GM23338 (cell line): ENCODE measurements at regions not wholly inside any gene's neighbourhood (a gene's known extent, or its start where the extent isn't known, plus 50 kb on each side); places are given as distances from the start of the nearest gene placed in this dataset.

Source experiments
- ATAC-seq: fragments of 200-7000 bp; cut with Tn5 transposase; 3 replicates; pipeline ENCODE4 v1.9.1; 2020
- DNase-seq: peaks from one replicate; pipeline ENCODE4 v3.0.0-alpha.2; 2015; ENCODE audit warnings: low spot score
- H2AFZ ChIP-seq: fragments of 200-600 bp; sonication (generic); 2 replicates; pipeline ENCODE4 v1.8.0; 2016; ENCODE audit warnings: antibody characterized with exemption, mild to moderate bottlenecking, moderate library complexity
- H3F3A ChIP-seq: fragments of 200-600 bp; sonication (generic); replicated peaks from 2 replicates; pipeline ENCODE4 v1.8.0; 2017; ENCODE audit warnings: antibody characterized with exemption, mixed run types, low read depth
- H3K27ac ChIP-seq: fragments of 200-600 bp; sonication (generic); 2 replicates; pipeline ENCODE4 v1.6.1; 2016; ENCODE audit warnings: low read depth
- H3K27me3 ChIP-seq: fragments of 200-600 bp; sonication (generic); 2 replicates; pipeline ENCODE4 v1.8.0; 2016; ENCODE audit warnings: mild to moderate bottlenecking, mixed run types, moderate library complexity; ENCODE audit not compliant: insufficient read depth
- H3K36me3 ChIP-seq: fragments of 200-600 bp; sonication (generic); 2 replicates; pipeline ENCODE4 v1.8.0; 2016; ENCODE audit warnings: mild to moderate bottlenecking; ENCODE audit not compliant: insufficient read depth
- H3K4me1 ChIP-seq: fragments of 200-600 bp; sonication (generic); 2 replicates; pipeline ENCODE4 v1.8.0; 2016; ENCODE audit warnings: mild to moderate bottlenecking, moderate library complexity; ENCODE audit not compliant: insufficient read depth
- H3K4me2 ChIP-seq: fragments of 200-600 bp; sonication (generic); 2 replicates; pipeline ENCODE4 v1.7.1; 2017; ENCODE audit warnings: mixed run types
- H3K4me3 ChIP-seq: fragments of 200-600 bp; sonication (generic); 2 replicates; pipeline ENCODE4 v1.6.1; 2016; ENCODE audit warnings: mixed run types
- H3K79me2 ChIP-seq: fragments of 200-600 bp; sonication (generic); replicated peaks from 2 replicates; pipeline ENCODE4 v1.8.0; 2017; ENCODE audit warnings: mild to moderate bottlenecking; ENCODE audit not compliant: insufficient read depth
- H3K9me2 ChIP-seq: fragments of 200-600 bp; sonication (generic); 2 replicates; pipeline ENCODE4 v1.8.0; 2017; ENCODE audit not compliant: insufficient read depth
- H4K20me1 ChIP-seq: fragments of 200-600 bp; sonication (generic); replicated peaks from 2 replicates; pipeline ENCODE4 v1.8.0; 2017; ENCODE audit warnings: mild to moderate bottlenecking; ENCODE audit not compliant: insufficient read depth
- H3K27ac Mint-ChIP-seq: 2 replicates; pipeline ENCODE4 v1.8.0; 2020; ENCODE audit warnings: inconsistent platforms, mild to moderate bottlenecking, moderate library complexity, mixed read lengths
- H3K27me3 Mint-ChIP-seq: 3 replicates; pipeline ENCODE4 v1.8.0; 2022; ENCODE audit warnings: low read depth, mild to moderate bottlenecking, moderate library complexity, mixed read lengths, inconsistent platforms; ENCODE audit not compliant: insufficient read depth, poor library complexity
- H3K36me3 Mint-ChIP-seq: 3 replicates; pipeline ENCODE4 v1.8.0; 2021; ENCODE audit warnings: low read depth, mild to moderate bottlenecking, inconsistent platforms, moderate library complexity, mixed read lengths
- H3K4me1 Mint-ChIP-seq: 3 replicates; pipeline ENCODE4 v1.8.0; 2020; ENCODE audit warnings: mild to moderate bottlenecking, inconsistent platforms, mixed read lengths
- H3K4me3 Mint-ChIP-seq: 3 replicates; pipeline ENCODE4 v1.8.0; 2021; ENCODE audit warnings: moderate library complexity, mild to moderate bottlenecking, inconsistent platforms, mixed read lengths
- H3K9me3 Mint-ChIP-seq: 3 replicates; pipeline ENCODE4 v1.8.0; 2020; ENCODE audit warnings: moderate library complexity, mild to moderate bottlenecking, inconsistent platforms, mixed read lengths
- CREB1 ChIP-seq: fragments of 250-450 bp; sonication (Bioruptor Pico); IDR thresholded peaks from 2 replicates; pipeline ENCODE4 v1.5.0; 2020; ENCODE audit warnings: low read depth, mild to moderate bottlenecking, moderate library complexity
- EZH2 ChIP-seq: fragments of 200-600 bp; sonication (generic); IDR thresholded peaks from one replicate; pipeline ENCODE4 v1.8.0; 2017; ENCODE audit warnings: antibody characterized with exemption, mild to moderate bottlenecking, low read depth; ENCODE audit not compliant: unreplicated experiment
- JUNB ChIP-seq: IDR thresholded peaks from one replicate; pipeline ENCODE4 v1.6.1; 2016; ENCODE audit warnings: antibody characterized with exemption; ENCODE audit not compliant: unreplicated experiment
- NANOG ChIP-seq: IDR thresholded peaks from 2 replicates; pipeline ENCODE4 v1.6.1; 2016; ENCODE audit warnings: antibody characterized with exemption, borderline replicate concordance
- POLR2AphosphoS5 ChIP-seq: IDR thresholded peaks from 2 replicates; pipeline ENCODE4 v1.6.1; 2016; ENCODE audit warnings: antibody characterized with exemption, low read depth
- STAT1 ChIP-seq: IDR thresholded peaks from one replicate; pipeline ENCODE4 v1.6.1; 2016; ENCODE audit warnings: antibody characterized with exemption; ENCODE audit not compliant: unreplicated experiment
- ZNF114 ChIP-seq: fragments of 250-450 bp; sonication (Bioruptor Pico); IDR thresholded peaks from 2 replicates; pipeline ENCODE4 v1.5.0; 2020; ENCODE audit warnings: mild to moderate bottlenecking, moderate library complexity
- ZNF331 ChIP-seq: fragments of 250-450 bp; sonication (Bioruptor Pico); IDR thresholded peaks from 2 replicates; pipeline ENCODE4 v1.5.0; 2020; ENCODE audit warnings: low read depth, mild to moderate bottlenecking, moderate library complexity
- TF ChIP-seq, protein P1 (sequence below): fragments of 250-450 bp; sonication (Bioruptor Pico); IDR thresholded peaks from 2 replicates; pipeline ENCODE4 v1.5.0; 2020; ENCODE audit warnings: mild to moderate bottlenecking, moderate library complexity
- TF ChIP-seq, protein P2 (sequence below): IDR thresholded peaks from 2 replicates; pipeline ENCODE4 v1.6.1; 2016; ENCODE audit warnings: antibody characterized with exemption

DNA sequence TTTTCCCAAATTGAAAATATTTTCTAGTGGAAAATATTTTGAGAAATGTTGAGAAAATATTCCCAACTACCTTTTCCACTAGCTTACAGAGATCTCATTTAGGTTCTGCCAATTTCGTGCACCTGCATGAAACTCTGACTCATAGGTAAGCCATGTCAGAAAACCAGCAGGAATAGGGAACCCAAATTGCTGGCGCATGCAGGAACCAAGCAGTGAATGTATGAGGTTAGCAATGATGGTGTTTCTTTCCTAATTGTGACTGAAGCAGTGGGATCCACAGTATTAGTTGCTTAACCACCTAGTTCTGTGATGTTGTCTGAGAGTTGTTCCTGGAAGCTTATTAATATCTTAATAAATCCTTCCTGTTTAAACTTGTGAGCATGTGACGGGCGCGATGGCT, 381.0 kb upstream of the TRAM1L1 start (continued):
- TF ChIP-seq, protein P1, sequence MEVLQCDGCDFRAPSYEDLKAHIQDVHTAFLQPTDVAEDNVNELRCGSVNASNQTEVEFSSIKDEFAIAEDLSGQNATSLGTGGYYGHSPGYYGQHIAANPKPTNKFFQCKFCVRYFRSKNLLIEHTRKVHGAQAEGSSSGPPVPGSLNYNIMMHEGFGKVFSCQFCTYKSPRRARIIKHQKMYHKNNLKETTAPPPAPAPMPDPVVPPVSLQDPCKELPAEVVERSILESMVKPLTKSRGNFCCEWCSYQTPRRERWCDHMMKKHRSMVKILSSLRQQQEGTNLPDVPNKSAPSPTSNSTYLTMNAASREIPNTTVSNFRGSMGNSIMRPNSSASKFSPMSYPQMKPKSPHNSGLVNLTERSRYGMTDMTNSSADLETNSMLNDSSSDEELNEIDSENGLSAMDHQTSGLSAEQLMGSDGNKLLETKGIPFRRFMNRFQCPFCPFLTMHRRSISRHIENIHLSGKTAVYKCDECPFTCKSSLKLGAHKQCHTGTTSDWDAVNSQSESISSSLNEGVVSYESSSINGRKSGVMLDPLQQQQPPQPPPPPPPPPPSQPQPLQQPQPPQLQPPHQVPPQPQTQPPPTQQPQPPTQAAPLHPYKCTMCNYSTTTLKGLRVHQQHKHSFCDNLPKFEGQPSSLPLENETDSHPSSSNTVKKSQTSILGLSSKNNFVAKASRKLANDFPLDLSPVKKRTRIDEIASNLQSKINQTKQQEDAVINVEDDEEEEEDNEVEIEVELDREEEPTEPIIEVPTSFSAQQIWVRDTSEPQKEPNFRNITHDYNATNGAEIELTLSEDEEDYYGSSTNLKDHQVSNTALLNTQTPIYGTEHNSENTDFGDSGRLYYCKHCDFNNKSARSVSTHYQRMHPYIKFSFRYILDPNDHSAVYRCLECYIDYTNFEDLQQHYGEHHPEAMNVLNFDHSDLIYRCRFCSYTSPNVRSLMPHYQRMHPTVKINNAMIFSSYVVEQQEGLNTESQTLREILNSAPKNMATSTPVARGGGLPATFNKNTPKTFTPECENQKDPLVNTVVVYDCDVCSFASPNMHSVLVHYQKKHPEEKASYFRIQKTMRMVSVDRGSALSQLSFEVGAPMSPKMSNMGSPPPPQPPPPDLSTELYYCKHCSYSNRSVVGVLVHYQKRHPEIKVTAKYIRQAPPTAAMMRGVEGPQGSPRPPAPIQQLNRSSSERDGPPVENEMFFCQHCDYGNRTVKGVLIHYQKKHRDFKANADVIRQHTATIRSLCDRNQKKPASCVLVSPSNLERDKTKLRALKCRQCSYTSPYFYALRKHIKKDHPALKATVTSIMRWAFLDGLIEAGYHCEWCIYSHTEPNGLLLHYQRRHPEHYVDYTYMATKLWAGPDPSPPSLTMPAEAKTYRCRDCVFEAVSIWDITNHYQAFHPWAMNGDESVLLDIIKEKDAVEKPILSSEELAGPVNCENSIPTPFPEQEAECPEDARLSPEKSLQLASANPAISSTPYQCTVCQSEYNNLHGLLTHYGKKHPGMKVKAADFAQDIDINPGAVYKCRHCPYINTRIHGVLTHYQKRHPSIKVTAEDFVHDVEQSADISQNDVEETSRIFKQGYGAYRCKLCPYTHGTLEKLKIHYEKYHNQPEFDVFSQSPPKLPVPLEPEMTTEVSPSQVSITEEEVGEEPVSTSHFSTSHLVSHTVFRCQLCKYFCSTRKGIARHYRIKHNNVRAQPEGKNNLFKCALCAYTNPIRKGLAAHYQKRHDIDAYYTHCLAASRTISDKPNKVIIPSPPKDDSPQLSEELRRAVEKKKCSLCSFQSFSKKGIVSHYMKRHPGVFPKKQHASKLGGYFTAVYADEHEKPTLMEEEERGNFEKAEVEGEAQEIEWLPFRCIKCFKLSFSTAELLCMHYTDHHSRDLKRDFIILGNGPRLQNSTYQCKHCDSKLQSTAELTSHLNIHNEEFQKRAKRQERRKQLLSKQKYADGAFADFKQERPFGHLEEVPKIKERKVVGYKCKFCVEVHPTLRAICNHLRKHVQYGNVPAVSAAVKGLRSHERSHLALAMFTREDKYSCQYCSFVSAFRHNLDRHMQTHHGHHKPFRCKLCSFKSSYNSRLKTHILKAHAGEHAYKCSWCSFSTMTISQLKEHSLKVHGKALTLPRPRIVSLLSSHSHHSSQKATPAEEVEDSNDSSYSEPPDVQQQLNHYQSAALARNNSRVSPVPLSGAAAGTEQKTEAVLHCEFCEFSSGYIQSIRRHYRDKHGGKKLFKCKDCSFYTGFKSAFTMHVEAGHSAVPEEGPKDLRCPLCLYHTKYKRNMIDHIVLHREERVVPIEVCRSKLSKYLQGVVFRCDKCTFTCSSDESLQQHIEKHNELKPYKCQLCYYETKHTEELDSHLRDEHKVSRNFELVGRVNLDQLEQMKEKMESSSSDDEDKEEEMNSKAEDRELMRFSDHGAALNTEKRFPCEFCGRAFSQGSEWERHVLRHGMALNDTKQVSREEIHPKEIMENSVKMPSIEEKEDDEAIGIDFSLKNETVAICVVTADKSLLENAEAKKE (CRISPR knock-in tag) = no peak

DNA sequence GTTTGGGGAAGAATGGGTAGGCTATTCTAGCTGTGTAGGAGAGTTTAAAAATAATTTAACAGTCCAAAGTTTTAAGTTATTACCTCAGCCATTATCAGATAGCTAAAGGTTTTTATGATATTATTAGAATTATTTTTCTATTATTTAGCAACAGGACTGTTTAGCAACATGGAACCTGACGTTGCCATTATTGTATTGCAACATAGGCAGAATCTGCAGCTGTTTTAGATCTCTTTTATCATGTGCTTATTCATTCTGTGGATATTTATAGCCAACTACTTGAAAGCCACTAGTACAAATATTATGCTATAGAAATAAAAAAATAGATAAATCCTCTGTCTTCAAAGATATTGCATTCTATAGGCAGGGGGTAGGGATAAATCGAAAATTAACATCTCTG, 382.0 kb upstream of the TRAM1L1 start:
- no peak overlapping the region for H3K27ac Mint-ChIP-seq
- H3K36me3 Mint-ChIP-seq = no peaks in the 10 kb centered on the region
- Histone ChIP-seq H2AFZ (no peak overlapping the region), H3K79me2 (no peaks in the 10 kb centered on the region), H4K20me1 (no peaks in the 10 kb centered on the region), H3K4me1 (no peaks in the 10 kb centered on the region; the same call in 1 of the 2 replicates), H3K27ac (no peak overlapping the region), H3K9me2 (no peaks in the 10 kb centered on the region), H3K4me2 (no peak overlapping the region), H3K4me3 (no peak overlapping the region), H3F3A (no peaks in the 10 kb centered on the region), H3K27me3 (no peaks in the 10 kb centered on the region), H3K36me3 (no peaks in the 10 kb centered on the region)
- DNase-seq (no peak), ATAC-seq (no peak)
- no peaks in the 10 kb centered on the region for H3K27me3 Mint-ChIP-seq
- no peaks in the 10 kb centered on the region; the same call in 2 of the 3 replicates for H3K9me3 Mint-ChIP-seq
- H3K4me3 Mint-ChIP-seq = no peak overlapping the region
- peaks cover 11% of the 10 kb centered on the region; the same call in 2 of the 3 replicates for H3K4me1 Mint-ChIP-seq
- TF ChIP-seq ZNF114 (CRISPR knock-in tag) (no peak), CREB1 (CRISPR knock-in tag) (no peak), EZH2 (no peak), POLR2AphosphoS5 (no peak), STAT1 (no peak), ZNF331 (CRISPR knock-in tag) (no peak), NANOG (no peak), JUNB (no peak)
- TF ChIP-seq, protein P1 (CRISPR knock-in tag) = no peak
- TF ChIP-seq, protein P2, sequence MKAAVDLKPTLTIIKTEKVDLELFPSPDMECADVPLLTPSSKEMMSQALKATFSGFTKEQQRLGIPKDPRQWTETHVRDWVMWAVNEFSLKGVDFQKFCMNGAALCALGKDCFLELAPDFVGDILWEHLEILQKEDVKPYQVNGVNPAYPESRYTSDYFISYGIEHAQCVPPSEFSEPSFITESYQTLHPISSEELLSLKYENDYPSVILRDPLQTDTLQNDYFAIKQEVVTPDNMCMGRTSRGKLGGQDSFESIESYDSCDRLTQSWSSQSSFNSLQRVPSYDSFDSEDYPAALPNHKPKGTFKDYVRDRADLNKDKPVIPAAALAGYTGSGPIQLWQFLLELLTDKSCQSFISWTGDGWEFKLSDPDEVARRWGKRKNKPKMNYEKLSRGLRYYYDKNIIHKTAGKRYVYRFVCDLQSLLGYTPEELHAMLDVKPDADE = no peak
